GM18505 (cell line): ENCODE measurements at regions not wholly inside any gene's neighbourhood (a gene's known extent, or its start where the extent isn't known, plus 50 kb on each side); places are given as distances from the start of the nearest gene placed in this dataset.
"Not testable (repeated sequence)": the region's sequence is repeated elsewhere in the genome, so short reads cannot be mapped to it uniquely, and the experiment has no call there.

Source experiments
- ATAC-seq: cut with Tn5 transposase; IDR thresholded peaks from one replicate; pipeline ENCODE4 v1.9.1; 2021; ENCODE audit not compliant: unreplicated experiment
- POLR2A ChIP-seq: IDR thresholded peaks from 4 replicates; pipeline ENCODE4 v1.6.1; 2011; ENCODE audit warnings: borderline replicate concordance; ENCODE audit not compliant: insufficient read depth, insufficient read length; ENCODE audit errors: extremely low read depth

- no peak for TF ChIP-seq POLR2A
- ATAC-seq, result no peak
Observed at GRCh38 chr3:177618873-177619733, 421.8 kb upstream of the TBL1XR1 start.

GRCh38 chr3:177620073-177620472 lies 422.8 kb upstream of the TBL1XR1 start:
- ATAC-seq, result no peak
- TF ChIP-seq POLR2A, result no peak

GRCh38 chr3:177622520-177622919 lies 425.2 kb upstream of the TBL1XR1 start:
- no peak for ATAC-seq
- no peak for TF ChIP-seq POLR2A

GRCh38 chr3:177622982-177623617 lies 425.8 kb upstream of the TBL1XR1 start:
- ATAC-seq, result no peak
- no peak for TF ChIP-seq POLR2A

- TF ChIP-seq POLR2A, result no peak
- no peak for ATAC-seq
Observed at GRCh38 chr3:177624528-177625495, 427.5 kb upstream of the TBL1XR1 start.

- no peak for ATAC-seq
Observed at GRCh38 chr3:177626045-177626444, 428.8 kb upstream of the TBL1XR1 start.

GRCh38 chr3:177628095-177628719 lies 430.9 kb upstream of the TBL1XR1 start:
- ATAC-seq, result not testable (repeated sequence)

More at GRCh38 chr3:177626045-177626444, 428.8 kb upstream of the TBL1XR1 start:
- TF ChIP-seq POLR2A, result no peak

GRCh38 chr3:177629276-177629675 lies 432.0 kb upstream of the TBL1XR1 start:
- no peak for TF ChIP-seq POLR2A
- ATAC-seq, result no peak

- ATAC-seq, result no peak
- no peak for TF ChIP-seq POLR2A
Observed at GRCh38 chr3:177633671-177634207, 436.5 kb upstream of the TBL1XR1 start.

- not testable (repeated sequence) for ATAC-seq
Observed at GRCh38 chr3:177635601-177636106, 438.4 kb upstream of the TBL1XR1 start.

- TF ChIP-seq POLR2A, result no peak
- no peak for ATAC-seq
Observed at GRCh38 chr3:177640319-177640965, 443.2 kb upstream of the TBL1XR1 start.

- ATAC-seq, result no peak
- TF ChIP-seq POLR2A, result no peak
Observed at GRCh38 chr3:177641206-177641605, 443.9 kb upstream of the TBL1XR1 start.
